Testis (tissue), 2 donors: ENCODE measurements at regions not wholly inside any gene's neighbourhood (a gene's known extent, or its start where the extent isn't known, plus 50 kb on each side); places are given as distances from the start of the nearest gene placed in this dataset.

Experiments
- POLR2A ChIP-seq: fragments of 450-650 bp; IDR thresholded peaks from one replicate; pipeline ENCODE4 v1.6.1; 2017; ENCODE audit warnings: antibody characterized with exemption, mild to moderate bottlenecking, moderate library complexity
- TF ChIP-seq, protein P1 (sequence below), 3 experiments: fragments of 450-650 bp in 2 of 3; fragments of 200-600 bp in 1 of 3; sonication (generic) in 1 of 3; IDR thresholded peaks; one replicate each; pipeline ENCODE4 v1.5.1; 2016 to 2019; ENCODE audit warnings: antibody characterized with exemption in 3 of 3, mild to moderate bottlenecking in 2 of 3, moderate library complexity in 1 of 3

DNA sequence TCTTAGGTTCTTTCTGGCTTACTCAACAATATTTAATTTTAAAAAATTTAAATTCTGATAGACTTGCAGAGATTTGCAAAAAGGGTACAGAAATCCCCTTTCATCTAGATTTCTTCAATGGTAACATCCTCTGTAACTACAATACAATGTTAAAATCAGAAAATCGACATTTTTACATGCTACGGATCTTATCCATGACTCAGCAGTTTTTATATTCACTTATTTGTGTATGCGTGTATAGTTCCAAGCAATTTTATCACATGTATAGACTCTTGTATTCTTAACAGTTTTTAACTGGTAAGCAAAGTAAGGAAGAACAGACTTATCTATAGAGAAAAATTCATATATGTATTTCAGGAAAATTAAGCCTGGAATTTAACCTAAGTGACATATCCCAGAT is 256.1 kb upstream of the MEX3C start:
- no peak for TF ChIP-seq POLR2A
- TF ChIP-seq, protein P1, sequence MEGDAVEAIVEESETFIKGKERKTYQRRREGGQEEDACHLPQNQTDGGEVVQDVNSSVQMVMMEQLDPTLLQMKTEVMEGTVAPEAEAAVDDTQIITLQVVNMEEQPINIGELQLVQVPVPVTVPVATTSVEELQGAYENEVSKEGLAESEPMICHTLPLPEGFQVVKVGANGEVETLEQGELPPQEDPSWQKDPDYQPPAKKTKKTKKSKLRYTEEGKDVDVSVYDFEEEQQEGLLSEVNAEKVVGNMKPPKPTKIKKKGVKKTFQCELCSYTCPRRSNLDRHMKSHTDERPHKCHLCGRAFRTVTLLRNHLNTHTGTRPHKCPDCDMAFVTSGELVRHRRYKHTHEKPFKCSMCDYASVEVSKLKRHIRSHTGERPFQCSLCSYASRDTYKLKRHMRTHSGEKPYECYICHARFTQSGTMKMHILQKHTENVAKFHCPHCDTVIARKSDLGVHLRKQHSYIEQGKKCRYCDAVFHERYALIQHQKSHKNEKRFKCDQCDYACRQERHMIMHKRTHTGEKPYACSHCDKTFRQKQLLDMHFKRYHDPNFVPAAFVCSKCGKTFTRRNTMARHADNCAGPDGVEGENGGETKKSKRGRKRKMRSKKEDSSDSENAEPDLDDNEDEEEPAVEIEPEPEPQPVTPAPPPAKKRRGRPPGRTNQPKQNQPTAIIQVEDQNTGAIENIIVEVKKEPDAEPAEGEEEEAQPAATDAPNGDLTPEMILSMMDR (IDR thresholded peaks at IDR 0.05), result no peak
